ENCODE measurements at regions not wholly inside any gene's neighbourhood (a gene's known extent, or its start where the extent isn't known, plus 50 kb on each side); places are given as distances from the start of the nearest gene placed in this dataset.
A peak's percentile ranks its signal among the peaks of the same experiment; 100 is the strongest.

GRCh38 chr18:76736309-76736708 is 86.0 kb upstream of the ZNF236 start:
- Mint-ChIP-seq H3K9me3 (peaks cover 0 to 7% of the 10 kb centered on the region in 2 donors), H3K27ac (no peak overlapping the region), H3K27me3 (peaks cover 67% of the 10 kb centered on the region), H3K4me3 (no peak overlapping the region), H3K4me1 (peaks cover 21% of the 10 kb centered on the region)
- ATAC-seq (no peak), DNase-seq (no peak)

GRCh38 chr18:76730901-76731300 is 91.5 kb upstream of the ZNF236 start:
- H3K9me3 Mint-ChIP-seq = peaks cover 0 to 8% of the 10 kb centered on the region in 2 donors
- no peaks in the 10 kb centered on the region for H3K4me1 Mint-ChIP-seq
- no peak overlapping the region for H3K27ac Mint-ChIP-seq
- ATAC-seq = no peak
- H3K4me3 Mint-ChIP-seq = no peak overlapping the region
- no peak for DNase-seq
- H3K27me3 Mint-ChIP-seq = peaks cover 56% of the 10 kb centered on the region

GRCh38 chr18:76727589-76727988 is 94.8 kb upstream of the ZNF236 start:
- no peak for DNase-seq
- no peak for ATAC-seq
- peaks cover 0 to 8% of the 10 kb centered on the region in 2 donors for H3K9me3 Mint-ChIP-seq
- no peak overlapping the region for H3K4me3 Mint-ChIP-seq
- H3K4me1 Mint-ChIP-seq = peaks cover 12% of the 10 kb centered on the region
- no peak overlapping the region for H3K27ac Mint-ChIP-seq
- peaks cover 67% of the 10 kb centered on the region for H3K27me3 Mint-ChIP-seq

- peaks cover 33% of the 10 kb centered on the region for H3K4me1 Mint-ChIP-seq
- H3K4me3 Mint-ChIP-seq = no peak overlapping the region
- H3K9me3 Mint-ChIP-seq = peaks cover 0 to 8% of the 10 kb centered on the region in 2 donors
- no peak overlapping the region for H3K27ac Mint-ChIP-seq
- ATAC-seq (no peak), DNase-seq (no peak)
- peaks cover 57% of the 10 kb centered on the region for H3K27me3 Mint-ChIP-seq
These were observed 96.9 kb upstream of the ZNF236 start for GRCh38 chr18:76725445-76725844.

GRCh38 chr18:76722224-76723061 is 99.9 kb upstream of the ZNF236 start:
- Mint-ChIP-seq H3K4me3 (no peak overlapping the region), H3K27me3 (peaks cover 57% of the 10 kb centered on the region), H3K4me1 (peaks cover 38% of the 10 kb centered on the region), H3K9me3 (no peaks in the 10 kb centered on the region), H3K27ac (no peak overlapping the region)
- no peak for ATAC-seq
- no peak for DNase-seq

- Mint-ChIP-seq H3K27ac (peak overlapping the region in 1 of 2 donors; percentile 49), H3K27me3 (peaks cover 62% of the 10 kb centered on the region), H3K4me1 (peaks cover 38% of the 10 kb centered on the region), H3K4me3 (peak overlapping the region; percentile 76 to 77), H3K9me3 (no peaks in the 10 kb centered on the region)
- ATAC-seq (peak; percentile 99), DNase-seq (peak; percentile 72 to 82)
These were observed 101.0 kb upstream of the ZNF236 start for GRCh38 chr18:76721207-76721996.

- DNase-seq (no peak), ATAC-seq (no peak)
- no peaks in the 10 kb centered on the region for H3K9me3 Mint-ChIP-seq
- H3K27ac Mint-ChIP-seq = peak overlapping the region in 1 of 2 donors; percentile 66
- H3K4me3 Mint-ChIP-seq = peak overlapping the region; percentile 76 to 77
- peaks cover 38% of the 10 kb centered on the region for H3K4me1 Mint-ChIP-seq
- H3K27me3 Mint-ChIP-seq = peaks cover 61% of the 10 kb centered on the region
These were observed 101.7 kb upstream of the ZNF236 start for GRCh38 chr18:76720683-76721082.

- no peak overlapping the region for H3K4me3 Mint-ChIP-seq
- peaks cover 52% of the 10 kb centered on the region for H3K27me3 Mint-ChIP-seq
- no peak for ATAC-seq
- no peaks in the 10 kb centered on the region for H3K9me3 Mint-ChIP-seq
- DNase-seq = no peak
- H3K4me1 Mint-ChIP-seq = peaks cover 1% of the 10 kb centered on the region
- no peak overlapping the region for H3K27ac Mint-ChIP-seq
These were observed 107.2 kb upstream of the ZNF236 start for GRCh38 chr18:76715012-76715610.

- ATAC-seq = no peak
- Mint-ChIP-seq H3K4me1 (peaks cover 7% of the 10 kb centered on the region), H3K27ac (no peak overlapping the region), H3K9me3 (no peaks in the 10 kb centered on the region), H3K4me3 (no peak overlapping the region), H3K27me3 (peaks cover 52% of the 10 kb centered on the region)
- no peak for DNase-seq
These were observed 108.9 kb upstream of the ZNF236 start for GRCh38 chr18:76713432-76713831.

- no peak overlapping the region for H3K27ac Mint-ChIP-seq
These were observed 109.7 kb upstream of the ZNF236 start for GRCh38 chr18:76712511-76713140.

GRCh38 chr18:76710646-76711520 is 111.5 kb upstream of the ZNF236 start:
- peaks cover 44% of the 10 kb centered on the region for H3K27me3 Mint-ChIP-seq
- H3K27ac Mint-ChIP-seq = no peak overlapping the region
- no peaks in the 10 kb centered on the region for H3K9me3 Mint-ChIP-seq
- DNase-seq (no peak), ATAC-seq (no peak)
- no peak overlapping the region for H3K4me3 Mint-ChIP-seq
- peaks cover 7% of the 10 kb centered on the region for H3K4me1 Mint-ChIP-seq

More at GRCh38 chr18:76712511-76713140, 109.7 kb upstream of the ZNF236 start:
- DNase-seq = no peak
- peaks cover 7% of the 10 kb centered on the region for H3K4me1 Mint-ChIP-seq
- no peak for ATAC-seq
- H3K9me3 Mint-ChIP-seq = no peaks in the 10 kb centered on the region
- peaks cover 52% of the 10 kb centered on the region for H3K27me3 Mint-ChIP-seq
- no peak overlapping the region for H3K4me3 Mint-ChIP-seq

GRCh38 chr18:76709659-76710645 is 112.4 kb upstream of the ZNF236 start:
- DNase-seq (peak; percentile 50), ATAC-seq (peak; percentile 84)
- Mint-ChIP-seq H3K27ac (no peak overlapping the region), H3K4me1 (peaks cover 7% of the 10 kb centered on the region), H3K4me3 (no peak overlapping the region), H3K27me3 (peaks cover 34% of the 10 kb centered on the region), H3K9me3 (no peaks in the 10 kb centered on the region)

GRCh38 chr18:76708722-76709353 is 113.5 kb upstream of the ZNF236 start:
- Mint-ChIP-seq H3K4me1 (peaks cover 7% of the 10 kb centered on the region), H3K9me3 (no peaks in the 10 kb centered on the region), H3K27me3 (peaks cover 30% of the 10 kb centered on the region), H3K27ac (no peak overlapping the region), H3K4me3 (no peak overlapping the region)
- no peak for DNase-seq
- ATAC-seq = no peak
